SH-SY5Y (cell line): ENCODE measurements at regions not wholly inside any gene's neighbourhood (a gene's known extent, or its start where the extent isn't known, plus 50 kb on each side); places are given as distances from the start of the nearest gene placed in this dataset.

ENCODE experiments used
- GATA2 ChIP-seq: IDR thresholded peaks from 2 replicates; pipeline ENCODE4 v1.6.1; 2011; ENCODE audit warnings: mild to moderate bottlenecking, low read depth, low read length
- GATA3 ChIP-seq: IDR thresholded peaks from 2 replicates; pipeline ENCODE4 v1.6.1; 2011; ENCODE audit warnings: low read depth, mild to moderate bottlenecking, low read length, moderate library complexity

GRCh38 chr7:49596701-49597491, 176.5 kb upstream of the VWC2 start:
- TF ChIP-seq GATA2 (no peak), GATA3 (no peak)
